Ovary (tissue), 3 donors: ENCODE measurements at regions not wholly inside any gene's neighbourhood (a gene's known extent, or its start where the extent isn't known, plus 50 kb on each side); places are given as distances from the start of the nearest gene placed in this dataset.

Experiments
- CTCF ChIP-seq, 3 donors: fragments of 450-650 bp in 2 of 3; fragments of 200-600 bp in 1 of 3; IDR thresholded peaks; one replicate each; pipeline versions ENCODE4 v1.5.1 to v1.8.0; 2016 to 2022; ENCODE audit warnings: antibody characterized with exemption in 3 of 3, mild to moderate bottlenecking in 1 of 3
- POLR2A ChIP-seq: fragments of 450-650 bp; IDR thresholded peaks from one replicate; pipeline ENCODE4 v1.6.1; 2017; ENCODE audit warnings: antibody characterized with exemption, mild to moderate bottlenecking, moderate library complexity
- donor health status: DM: no; HTN: no; CAD: no.

DNA sequence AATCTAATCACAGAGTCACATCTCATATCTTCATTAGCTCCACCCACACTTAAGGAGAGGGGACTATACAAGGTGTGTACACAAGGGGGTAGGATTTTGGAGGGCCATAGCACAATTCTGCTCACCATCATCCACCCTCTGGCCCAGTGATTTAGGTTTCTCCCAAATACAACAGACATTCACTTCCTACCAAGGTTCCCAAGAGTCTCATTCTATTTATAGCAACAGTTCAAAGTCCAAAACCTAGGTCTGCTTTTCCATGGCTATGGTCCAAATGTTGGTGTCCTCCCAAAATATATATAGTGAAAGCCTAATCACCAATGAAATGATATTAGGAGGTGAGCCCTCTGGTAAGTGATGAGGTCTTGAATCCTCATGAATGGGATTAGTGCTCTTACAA is 353.2 kb upstream of the PLD5 start:
- TF ChIP-seq POLR2A (no peak), CTCF (IDR thresholded peaks at IDR 0.05) (no peak)
